ENCODE measurements at regions not wholly inside any gene's neighbourhood (a gene's known extent, or its start where the extent isn't known, plus 50 kb on each side); places are given as distances from the start of the nearest gene placed in this dataset.

DNA sequence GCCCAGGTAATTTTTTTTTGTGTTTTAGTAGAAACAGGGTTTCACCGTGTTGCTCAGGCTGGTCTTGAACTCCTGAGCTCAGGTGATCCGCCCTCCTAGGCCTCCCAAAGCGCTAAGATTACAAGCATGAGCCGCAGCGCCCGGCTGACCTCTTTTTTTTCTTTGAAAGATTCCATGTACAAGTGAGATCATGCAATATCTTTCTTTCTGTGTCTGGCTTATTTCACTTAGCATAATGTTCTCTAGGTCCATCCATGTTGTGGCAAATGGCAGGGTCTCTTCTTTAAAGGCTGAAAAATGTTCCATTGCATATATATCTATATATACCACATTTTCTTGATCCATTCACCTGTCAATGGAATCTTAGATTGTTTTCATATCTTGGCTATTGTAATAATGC, 255.0 kb upstream of the MYOCD start:
- DNase-seq (ENCODE audit: low read depth, low spot score) (no peak), ATAC-seq (no peak)
- CTCF ChIA-PET: no interaction called here
- H3K9me3 ChIP-seq (ENCODE audit: control insufficient read depth, insufficient read depth, low read depth, low read length): no peaks in the 10 kb centered on the region
- H3K27ac ChIP-seq (ENCODE audit: low read length): no peak overlapping the region
- H3K4me1 ChIP-seq (ENCODE audit: control insufficient read depth, insufficient read depth, low read length): no peaks in the 10 kb centered on the region
- in situ Hi-C loops (cut with HindIII; ENCODE audit: low pct_unique_long_range_greater_than_20kb, low sequenced_read_pairs) (no loop called here), intact Hi-C loops (cut with micrococcal nuclease; ENCODE audit: unreplicated experiment) (no loop called here)
- POLR2A ChIA-PET: no interaction called here
- BruUV-seq (replicated peaks): no TSS peak
- no peaks in the 10 kb centered on the region for H3K36me3 ChIP-seq (ENCODE audit: control insufficient read depth, insufficient read depth, low read length)
- TF ChIP-seq POLR2AphosphoS5 (IDR thresholded peaks at IDR 0.05; ENCODE audit: low read depth, low read length) (no peak), CTCF (IDR thresholded peaks at IDR 0.05) (no peak), SIN3A (IDR thresholded peaks at IDR 0.05; ENCODE audit: borderline replicate concordance, insufficient read depth, low read depth, low read length) (no peak), TCF7L2 (IDR thresholded peaks at IDR 0.05; ENCODE audit: low read depth, low read length) (no peak)
- TF ChIP-seq, protein P1, sequence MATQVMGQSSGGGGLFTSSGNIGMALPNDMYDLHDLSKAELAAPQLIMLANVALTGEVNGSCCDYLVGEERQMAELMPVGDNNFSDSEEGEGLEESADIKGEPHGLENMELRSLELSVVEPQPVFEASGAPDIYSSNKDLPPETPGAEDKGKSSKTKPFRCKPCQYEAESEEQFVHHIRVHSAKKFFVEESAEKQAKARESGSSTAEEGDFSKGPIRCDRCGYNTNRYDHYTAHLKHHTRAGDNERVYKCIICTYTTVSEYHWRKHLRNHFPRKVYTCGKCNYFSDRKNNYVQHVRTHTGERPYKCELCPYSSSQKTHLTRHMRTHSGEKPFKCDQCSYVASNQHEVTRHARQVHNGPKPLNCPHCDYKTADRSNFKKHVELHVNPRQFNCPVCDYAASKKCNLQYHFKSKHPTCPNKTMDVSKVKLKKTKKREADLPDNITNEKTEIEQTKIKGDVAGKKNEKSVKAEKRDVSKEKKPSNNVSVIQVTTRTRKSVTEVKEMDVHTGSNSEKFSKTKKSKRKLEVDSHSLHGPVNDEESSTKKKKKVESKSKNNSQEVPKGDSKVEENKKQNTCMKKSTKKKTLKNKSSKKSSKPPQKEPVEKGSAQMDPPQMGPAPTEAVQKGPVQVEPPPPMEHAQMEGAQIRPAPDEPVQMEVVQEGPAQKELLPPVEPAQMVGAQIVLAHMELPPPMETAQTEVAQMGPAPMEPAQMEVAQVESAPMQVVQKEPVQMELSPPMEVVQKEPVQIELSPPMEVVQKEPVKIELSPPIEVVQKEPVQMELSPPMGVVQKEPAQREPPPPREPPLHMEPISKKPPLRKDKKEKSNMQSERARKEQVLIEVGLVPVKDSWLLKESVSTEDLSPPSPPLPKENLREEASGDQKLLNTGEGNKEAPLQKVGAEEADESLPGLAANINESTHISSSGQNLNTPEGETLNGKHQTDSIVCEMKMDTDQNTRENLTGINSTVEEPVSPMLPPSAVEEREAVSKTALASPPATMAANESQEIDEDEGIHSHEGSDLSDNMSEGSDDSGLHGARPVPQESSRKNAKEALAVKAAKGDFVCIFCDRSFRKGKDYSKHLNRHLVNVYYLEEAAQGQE (IDR thresholded peaks at IDR 0.05; ENCODE audit: insufficient read depth in 1 of 2, low read depth in 2 of 2, low read length in 1 of 2): no peak
- H3K4me3 ChIP-seq (ENCODE audit: low read depth in 2 of 2, low read length in 2 of 2): no peak overlapping the region
- H3K27me3 ChIP-seq (ENCODE audit: control insufficient read depth, insufficient read depth, low read length): no peaks in the 10 kb centered on the region

GRCh38 chr17:12415031-12415430, 250.7 kb upstream of the MYOCD start:
- Histone ChIP-seq H3K4me1 (ENCODE audit: control insufficient read depth, insufficient read depth, low read length) (no peaks in the 10 kb centered on the region), H3K4me3 (ENCODE audit: low read depth in 2 of 2, low read length in 2 of 2) (no peak overlapping the region), H3K36me3 (ENCODE audit: control insufficient read depth, insufficient read depth, low read length) (no peaks in the 10 kb centered on the region), H3K9me3 (ENCODE audit: control insufficient read depth, insufficient read depth, low read depth, low read length) (no peaks in the 10 kb centered on the region), H3K27me3 (ENCODE audit: control insufficient read depth, insufficient read depth, low read length) (no peaks in the 10 kb centered on the region), H3K27ac (ENCODE audit: low read length) (no peak overlapping the region)
- DNase-seq (ENCODE audit: low read depth, low spot score): no peak
- ChIA-PET POLR2A (no interaction called here), CTCF (no interaction called here)
- intact Hi-C loops (cut with micrococcal nuclease; ENCODE audit: unreplicated experiment): no loop called here
- no peak for ATAC-seq
- TF ChIP-seq, protein P1 (IDR thresholded peaks at IDR 0.05; ENCODE audit: insufficient read depth in 1 of 2, low read depth in 2 of 2, low read length in 1 of 2): no peak
- TF ChIP-seq TCF7L2 (IDR thresholded peaks at IDR 0.05; ENCODE audit: low read depth, low read length) (no peak), POLR2AphosphoS5 (IDR thresholded peaks at IDR 0.05; ENCODE audit: low read depth, low read length) (no peak), CTCF (IDR thresholded peaks at IDR 0.05) (no peak), SIN3A (IDR thresholded peaks at IDR 0.05; ENCODE audit: borderline replicate concordance, insufficient read depth, low read depth, low read length) (no peak)
- in situ Hi-C loops (cut with HindIII; ENCODE audit: low pct_unique_long_range_greater_than_20kb, low sequenced_read_pairs): no loop called here
- no TSS peak for BruUV-seq (replicated peaks)
